ENCODE measurements at regions not wholly inside any gene's neighbourhood (a gene's known extent, or its start where the extent isn't known, plus 50 kb on each side); places are given as distances from the start of the nearest gene placed in this dataset.

DNA sequence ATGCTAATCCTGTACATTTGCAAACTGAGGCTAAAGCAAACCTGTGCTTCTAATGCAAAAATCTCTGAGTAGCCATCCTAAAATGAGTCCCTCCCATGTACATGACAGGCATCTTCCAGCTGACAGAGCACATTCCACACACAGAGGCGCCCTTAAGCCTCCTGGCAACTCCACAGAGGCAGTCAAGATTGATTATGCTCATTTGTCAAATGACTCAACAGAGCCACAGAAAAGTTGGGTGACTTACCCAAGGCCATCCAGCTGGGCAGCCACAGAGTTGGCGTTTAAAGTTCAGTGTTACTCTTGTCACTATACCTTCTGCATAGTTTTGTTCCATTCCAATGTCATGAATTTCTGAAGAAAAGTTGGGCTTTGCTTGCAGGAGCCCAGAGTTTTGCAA is 394.6 kb upstream of the FGF13 start:
- no peak for DNase-seq

DNA sequence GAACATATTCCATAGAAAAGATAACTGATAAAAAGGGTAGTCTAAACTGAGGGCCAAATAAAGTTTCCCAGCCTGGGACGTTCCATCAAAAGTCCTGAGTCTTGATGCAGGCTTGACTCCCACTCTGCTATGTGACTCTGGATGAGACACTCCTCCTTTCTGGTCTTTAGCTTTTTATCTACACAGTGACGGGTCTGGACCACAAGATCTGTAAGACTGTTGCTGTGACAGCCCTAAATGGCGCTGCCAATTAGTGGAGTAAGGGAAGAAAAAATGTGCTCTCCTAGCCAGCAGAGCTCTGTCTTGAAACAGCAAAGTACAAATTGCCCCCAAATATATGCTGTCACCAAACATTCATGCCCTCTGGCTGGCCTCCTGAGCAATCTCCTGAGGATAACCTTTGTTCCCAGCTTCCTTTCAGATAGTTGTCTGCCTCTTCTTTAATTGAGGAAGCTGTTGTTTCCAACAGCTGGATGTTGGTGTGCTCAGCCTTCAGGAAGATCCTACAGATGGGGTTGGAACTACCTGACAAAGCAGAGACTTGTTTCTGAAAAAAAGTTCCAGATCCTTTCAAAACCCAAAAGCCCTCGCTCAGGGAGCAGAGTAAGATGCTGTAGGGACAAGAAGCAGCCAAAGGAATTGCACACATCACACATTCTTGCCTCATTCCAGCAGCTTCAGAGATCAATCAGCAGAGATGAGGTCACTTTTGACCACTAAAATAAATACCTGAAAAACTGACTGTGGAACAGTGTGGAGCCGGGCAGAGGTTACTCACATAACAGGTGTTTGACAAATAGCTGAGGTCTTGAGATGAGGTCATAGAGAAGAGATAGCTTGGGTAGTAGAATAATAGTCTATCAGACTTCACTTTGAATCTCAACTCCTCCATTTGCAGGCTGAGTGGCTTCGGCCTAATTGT is 383.4 kb upstream of the FGF13 start:
- DNase-seq: no peak

- DNase-seq: no peak
Observed at GRCh38 chrX:139093201-139093600, 381.7 kb upstream of the FGF13 start.

DNA sequence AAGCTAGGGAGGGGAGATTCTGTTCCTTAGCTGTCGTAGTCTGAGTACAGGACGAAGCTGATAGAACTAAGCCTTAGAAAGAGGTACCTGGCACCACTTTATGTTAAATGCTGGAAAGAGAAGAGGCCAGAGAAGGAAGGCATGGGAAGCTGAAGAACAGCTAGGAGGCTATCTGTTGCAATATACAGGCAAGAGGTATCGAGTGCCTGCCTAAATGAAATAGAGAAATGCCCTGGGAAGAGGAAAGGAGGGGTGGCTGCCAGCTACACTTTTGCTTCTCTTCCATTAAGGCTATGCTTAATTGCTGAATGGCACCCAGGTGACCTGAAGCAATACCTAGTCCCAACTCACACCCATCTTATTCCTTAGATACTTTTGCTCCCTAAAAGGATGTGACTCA is 380.4 kb upstream of the FGF13 start:
- DNase-seq: no peak

GRCh38 chrX:139091066-139091465 is 379.5 kb upstream of the FGF13 start:
- no peak for DNase-seq

GRCh38 chrX:139086246-139086645 is 374.7 kb upstream of the FGF13 start:
- no peak for DNase-seq

DNA sequence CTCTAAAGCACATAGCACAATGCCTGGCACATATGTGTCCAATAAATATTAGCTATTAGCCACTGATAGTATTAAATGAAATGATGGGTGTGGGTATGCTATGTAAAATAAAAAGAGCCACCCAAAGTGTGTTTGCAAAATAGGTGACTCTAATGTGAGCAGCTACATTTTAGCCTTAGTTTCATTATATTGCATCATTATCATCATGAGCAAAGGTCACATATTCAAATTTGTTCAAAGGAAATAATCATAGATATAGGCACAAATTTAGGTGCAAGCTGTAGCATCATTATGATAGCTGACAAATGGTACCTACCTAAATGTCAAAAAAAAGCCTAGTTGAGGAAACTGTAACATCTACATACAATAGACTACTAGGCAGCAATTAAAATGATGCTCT is 373.9 kb upstream of the FGF13 start:
- DNase-seq: no peak

- no peak for DNase-seq
Observed at GRCh38 chrX:139083191-139083590, 371.7 kb upstream of the FGF13 start.

DNA sequence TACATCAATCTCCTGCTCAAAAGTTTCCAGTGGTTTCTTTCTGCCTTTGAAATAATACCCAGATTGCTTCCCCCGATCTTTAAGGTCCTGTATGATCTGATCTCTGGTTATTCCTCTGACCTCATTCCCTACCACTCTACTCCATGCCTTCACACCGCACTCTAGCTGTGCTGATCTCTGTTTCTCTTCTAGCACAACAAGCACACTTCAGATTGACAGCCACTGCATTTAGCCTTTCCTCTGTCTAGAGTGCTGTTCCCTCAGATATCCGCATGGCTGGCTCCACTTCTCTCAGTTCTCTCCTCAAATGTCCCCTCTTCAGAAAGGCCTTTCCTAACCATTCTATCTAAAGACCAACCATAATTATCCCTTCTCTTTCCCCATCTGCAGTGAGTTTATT is 370.4 kb upstream of the FGF13 start:
- no peak for DNase-seq

- DNase-seq: no peak
Observed at GRCh38 chrX:139079789-139080188, 368.3 kb upstream of the FGF13 start.

- no peak for DNase-seq
Observed at GRCh38 chrX:139078761-139079280, 367.3 kb upstream of the FGF13 start.

DNA sequence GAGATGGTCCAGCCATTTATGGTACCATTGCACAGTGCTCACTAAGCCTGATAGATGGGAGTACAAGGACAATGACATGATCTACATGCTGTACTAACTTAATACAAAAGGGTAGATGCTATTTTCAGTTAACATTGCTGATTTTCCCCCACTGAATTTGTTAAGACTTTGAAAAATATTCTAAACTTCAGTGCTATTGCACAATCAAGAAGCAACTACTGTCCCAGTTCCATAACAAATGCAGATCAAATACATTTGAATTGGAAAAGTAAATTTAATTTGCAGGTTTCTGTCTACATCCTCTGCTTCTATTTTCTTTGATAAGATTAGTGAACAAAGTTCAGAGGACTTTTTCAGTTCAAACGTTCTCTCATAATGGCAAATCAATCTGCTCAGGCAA is 366.8 kb upstream of the FGF13 start:
- no peak for DNase-seq

DNA sequence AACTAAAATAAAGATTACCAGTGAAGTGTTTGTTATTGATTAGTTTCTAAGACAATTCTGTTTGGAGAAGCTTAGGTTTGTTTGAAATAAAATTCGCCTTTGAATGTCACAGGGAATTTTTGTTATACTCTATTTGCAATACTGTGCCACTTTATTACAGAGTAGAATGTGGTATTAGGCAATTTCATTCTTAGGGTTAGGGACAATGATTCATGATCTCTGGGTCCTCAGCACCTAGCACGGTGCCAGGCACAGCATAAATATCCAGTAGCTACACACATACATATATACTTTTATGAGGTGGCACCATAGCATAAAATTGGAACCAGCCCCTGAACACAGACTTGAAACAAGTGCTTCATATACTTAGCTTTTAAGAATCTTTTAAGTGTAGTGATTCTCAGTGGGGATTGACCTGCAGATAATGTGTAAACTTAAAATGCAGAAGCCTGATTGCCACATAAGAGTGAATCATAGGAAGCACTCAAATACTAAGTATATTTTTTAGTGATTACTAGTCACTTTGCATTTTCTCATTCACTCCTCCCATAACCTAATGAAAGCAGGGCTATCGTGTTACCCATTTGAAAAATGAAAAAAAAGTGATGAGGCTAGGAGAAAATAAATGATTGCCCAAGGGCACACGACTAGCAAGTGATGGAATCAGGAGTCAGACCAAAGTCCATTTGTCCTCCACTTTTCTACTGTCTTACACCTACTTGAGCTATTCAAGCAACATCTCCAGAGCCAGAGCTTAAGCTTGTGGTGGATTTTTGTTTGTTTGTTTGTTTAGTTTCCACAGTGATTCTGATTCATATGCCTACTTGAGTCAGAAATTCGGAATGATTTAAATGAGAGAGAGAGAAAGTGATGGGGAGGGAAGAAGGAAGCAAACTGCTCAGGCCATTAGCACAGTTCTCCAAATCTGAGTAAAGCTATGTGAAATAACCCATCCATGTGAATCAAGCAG is 366.0 kb upstream of the FGF13 start:
- DNase-seq: no peak

DNA sequence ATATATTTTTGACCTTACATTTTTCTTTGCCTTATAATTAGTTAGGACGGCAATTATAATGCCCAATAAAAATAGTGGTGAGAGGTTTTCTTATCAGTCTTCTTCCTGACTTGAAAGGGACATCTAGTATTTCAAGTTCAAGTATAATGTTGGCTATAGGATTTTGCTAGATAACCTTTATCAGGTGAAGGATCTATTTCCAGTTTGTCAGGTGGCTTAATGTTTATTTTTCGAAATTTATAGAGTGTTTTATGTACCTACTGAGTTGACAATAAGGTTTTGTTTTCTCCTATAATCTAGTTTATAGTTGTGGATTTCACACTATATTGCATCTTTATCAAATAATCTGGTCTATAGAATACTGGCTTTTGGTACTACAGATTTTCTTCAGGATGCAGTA is 351.8 kb upstream of the FGF13 start:
- no peak for DNase-seq

GRCh38 chrX:139058831-139059495 is 347.4 kb upstream of the FGF13 start:
- DNase-seq: no peak

DNA sequence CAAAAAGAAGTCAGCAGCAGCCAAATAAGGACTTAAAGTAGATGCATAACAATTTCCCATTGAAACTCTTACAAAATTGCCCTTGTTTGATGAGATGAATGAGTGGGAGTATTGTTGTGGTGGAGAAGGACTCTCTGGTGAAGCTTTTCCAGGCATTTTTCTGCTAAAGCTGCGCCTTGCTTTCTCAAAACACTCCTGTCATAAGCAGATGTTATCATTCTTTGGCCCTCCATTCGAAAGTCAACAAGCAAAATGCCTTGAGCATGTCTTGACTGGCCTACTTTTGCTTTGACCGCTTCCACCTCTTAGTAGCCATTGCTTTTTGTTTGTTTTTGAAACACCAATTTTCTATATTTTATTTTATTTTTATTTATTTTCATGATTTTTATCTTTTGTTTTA is 340.9 kb upstream of the FGF13 start:
- no peak for DNase-seq

DNA sequence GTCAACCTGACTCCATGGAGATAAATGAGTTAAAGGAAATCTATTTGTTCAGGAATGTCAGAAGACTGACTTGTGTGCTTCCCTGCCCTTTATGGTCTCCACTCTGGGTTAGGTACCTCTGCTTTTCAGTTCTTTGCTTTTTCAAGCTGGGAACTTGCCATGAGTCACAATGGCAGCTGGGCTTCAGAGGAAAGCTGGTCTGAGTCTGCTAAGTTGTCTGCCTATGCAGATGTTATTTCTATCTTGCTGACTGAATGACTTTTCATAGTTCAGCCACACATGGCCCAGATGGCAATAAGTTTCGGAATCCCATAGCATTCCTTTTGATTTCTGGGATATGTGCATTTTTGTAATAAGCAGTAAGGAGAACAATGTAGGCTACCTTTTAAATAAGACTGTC is 337.9 kb upstream of the FGF13 start:
- DNase-seq: no peak

GRCh38 chrX:139044680-139045079 is 333.2 kb upstream of the FGF13 start:
- DNase-seq: no peak

DNA sequence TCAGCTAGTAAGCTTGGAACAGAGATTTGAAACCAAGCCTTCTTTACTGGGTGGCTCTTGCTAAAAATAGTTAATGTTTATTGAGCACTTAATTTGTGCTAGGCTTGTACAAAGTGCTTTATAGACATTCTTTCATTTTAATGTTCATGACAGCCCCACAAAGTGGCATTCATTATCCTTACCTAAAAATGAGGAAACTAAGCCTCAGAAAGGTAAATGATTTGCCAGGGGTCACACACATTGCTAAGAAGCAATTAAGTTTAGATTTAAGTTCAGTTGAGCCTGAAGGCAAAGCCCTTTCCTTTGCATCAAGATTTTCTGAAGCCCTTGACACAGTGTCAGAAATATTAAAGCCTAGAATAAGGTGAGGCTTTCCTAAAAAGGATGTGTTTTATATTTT is 327.5 kb upstream of the FGF13 start:
- no peak for DNase-seq

DNA sequence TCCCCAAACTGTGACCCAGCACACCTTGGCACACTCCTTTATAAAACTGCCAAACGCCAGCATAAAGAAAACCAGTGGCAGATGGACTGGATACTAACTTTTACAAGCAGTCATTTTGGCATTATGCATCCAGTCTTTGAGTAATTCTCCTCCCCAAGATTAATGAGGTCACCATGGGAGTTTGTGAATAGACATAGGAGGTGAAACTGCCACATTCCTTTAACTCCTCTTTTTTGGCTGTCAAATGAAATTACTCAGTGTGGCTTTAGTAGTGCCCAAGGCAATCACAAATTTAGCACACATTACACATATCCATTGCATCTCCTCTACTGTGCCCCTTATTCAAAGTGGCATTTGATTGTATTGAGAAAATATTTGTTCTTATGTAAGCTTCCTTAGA is 315.3 kb upstream of the FGF13 start:
- no peak for DNase-seq

DNA sequence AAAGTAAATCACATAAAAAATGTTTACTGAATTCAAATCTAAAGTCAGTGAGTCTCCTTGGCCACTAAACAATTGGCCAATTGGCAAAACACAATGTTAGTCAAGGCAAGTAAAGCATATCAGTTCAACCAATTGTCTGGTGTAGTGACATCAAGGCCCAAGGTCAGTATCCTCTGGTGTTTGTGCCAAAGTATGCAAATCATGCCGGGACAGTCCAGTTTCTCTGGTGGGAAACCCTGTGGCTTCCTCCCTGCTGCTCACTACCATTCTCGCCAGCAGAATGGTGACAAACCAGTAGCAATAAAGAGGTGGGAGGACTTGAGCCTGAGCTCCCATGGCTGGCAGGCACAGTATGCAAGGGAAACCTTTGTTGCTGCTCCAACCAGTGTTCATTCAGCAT is 314.9 kb upstream of the FGF13 start:
- DNase-seq: no peak

GRCh38 chrX:139025816-139026215 is 314.3 kb upstream of the FGF13 start:
- no peak for DNase-seq

- no peak for DNase-seq
Observed at GRCh38 chrX:139023531-139023930, 312.0 kb upstream of the FGF13 start.

All from bone marrow (tissue), 2 donors.